GM13976 (cell line): ENCODE measurements at regions not wholly inside any gene's neighbourhood (a gene's known extent, or its start where the extent isn't known, plus 50 kb on each side); places are given as distances from the start of the nearest gene placed in this dataset.

ENCODE experiments used
- DNase-seq: peaks from one replicate; pipeline ENCODE4 v3.0.0; 2012; ENCODE audit warnings: low spot score
- CTCF ChIP-seq: IDR thresholded peaks from 2 replicates; pipeline ENCODE4 v1.5.1; 2012; ENCODE audit warnings: borderline replicate concordance, mild to moderate bottlenecking; ENCODE audit not compliant: insufficient read depth; ENCODE audit errors: extremely low read depth, missing control alignments, control extremely low read depth
- in situ Hi-C: fragments of 300-500 bp; cut with MboI; formaldehyde crosslinking; loops from one replicate; pipeline ENCODE4 v1.12.0; 2022; ENCODE audit warnings: low sequenced_read_pairs, mixed read lengths, inconsistent platforms; ENCODE audit not compliant: unreplicated experiment

GRCh38 chr10:47195274-47195885, 104.6 kb upstream of the GDF10 start:
- no peak for TF ChIP-seq CTCF
- in situ Hi-C loops = no loop called here
- no peak for DNase-seq

- no peak for DNase-seq
- no peak for TF ChIP-seq CTCF
- in situ Hi-C loops = no loop called here
Observed at GRCh38 chr10:47196691-47197090, 103.3 kb upstream of the GDF10 start.

- in situ Hi-C loops = no loop called here
- no peak for TF ChIP-seq CTCF
Observed at GRCh38 chr10:47198221-47198620, 101.8 kb upstream of the GDF10 start.

GRCh38 chr10:47205192-47205591, 94.8 kb upstream of the GDF10 start:
- in situ Hi-C loops = no loop called here
- no peak for DNase-seq
- TF ChIP-seq CTCF = no peak

More at GRCh38 chr10:47198221-47198620, 101.8 kb upstream of the GDF10 start:
- no peak for DNase-seq

GRCh38 chr10:47206449-47207280, 93.3 kb upstream of the GDF10 start:
- DNase-seq = no peak
- no peak for TF ChIP-seq CTCF
- in situ Hi-C loops = no loop called here

- TF ChIP-seq CTCF = no peak
- in situ Hi-C loops = no loop called here
- DNase-seq = no peak
Observed at GRCh38 chr10:47207281-47207615, 92.7 kb upstream of the GDF10 start.
